IMR-90 (cell line): ENCODE measurements at regions not wholly inside any gene's neighbourhood (a gene's known extent, or its start where the extent isn't known, plus 50 kb on each side); places are given as distances from the start of the nearest gene placed in this dataset.

Source experiments
- ATAC-seq: fragments of 200-7000 bp; cut with Tn5 transposase; 2 replicates; pipeline ENCODE4 v1.9.1; 2020; ENCODE audit warnings: low read depth, mild to moderate bottlenecking, moderate library complexity
- BruUV-seq: library from RNA; stranded (reverse); fragments of 400-500 nt; replicated peaks from 2 replicates; lab custom pipeline; 2021; lab: Mats Ljungman, UMichigan
- CTCF ChIA-PET: fragments of 300-600 bp; formaldehyde crosslinking; extraction: SDS; loops from one replicate; lab custom pipeline; 2021; ENCODE audit warnings: antibody characterized with exemption; lab: Yijun Ruan, JAX
- POLR2A ChIA-PET: fragments of 300-600 bp; sonication (Branson Sonifier 250); formaldehyde crosslinking; loops from one replicate; lab custom pipeline; 2022; ENCODE audit warnings: antibody characterized with exemption; ENCODE audit not compliant: unreplicated experiment; lab: Charles Lee
- DNase-seq: peaks from one replicate; pipeline ENCODE4 v3.0.0; 2013
- H2AFZ ChIP-seq: replicated peaks from 2 replicates; pipeline ENCODE3; 2013; ENCODE audit warnings: low read length, mild to moderate bottlenecking; ENCODE audit not compliant: poor library complexity
- H2AK5ac ChIP-seq: 2 replicates; pipeline ENCODE4 v1.6.1; 2013; ENCODE audit warnings: low read depth, low read length, inconsistent platforms
- H2AK9ac ChIP-seq: replicated peaks from 2 replicates; pipeline ENCODE3; 2013; ENCODE audit warnings: mild to moderate bottlenecking, low read depth, low read length, moderate library complexity; ENCODE audit not compliant: poor library complexity
- H2BK120ac ChIP-seq: 2 replicates; pipeline ENCODE4 v1.6.1; 2013; ENCODE audit warnings: low read depth, low read length, inconsistent platforms
- H2BK15ac ChIP-seq: 3 replicates; pipeline ENCODE4 v1.6.1; 2013; ENCODE audit warnings: low read depth, low read length, inconsistent platforms
- H2BK20ac ChIP-seq: 2 replicates; pipeline ENCODE4 v1.6.1; 2013; ENCODE audit warnings: low read depth, mild to moderate bottlenecking, inconsistent platforms, low read length, moderate library complexity
- H2BK5ac ChIP-seq: 2 replicates; pipeline ENCODE4 v1.6.1; 2013; ENCODE audit warnings: mild to moderate bottlenecking, low read depth, low read length, inconsistent platforms; ENCODE audit not compliant: poor library complexity, severe bottlenecking
- H3K14ac ChIP-seq: replicated peaks from 2 replicates; pipeline ENCODE4 v1.6.1; 2013; ENCODE audit warnings: low read depth, low read length, inconsistent platforms
- H3K18ac ChIP-seq: 2 replicates; pipeline ENCODE4 v1.6.1; 2013; ENCODE audit warnings: low read depth, low read length, control low read depth
- H3K23ac ChIP-seq: 2 replicates; pipeline ENCODE4 v1.6.1; 2013; ENCODE audit warnings: low read depth, low read length, inconsistent platforms
- H3K27ac ChIP-seq: 2 replicates; pipeline ENCODE4 v1.5.1; 2013; ENCODE audit warnings: mild to moderate bottlenecking, control low read depth, low read length; ENCODE audit not compliant: insufficient read depth
- H3K27me3 ChIP-seq: 2 replicates; pipeline ENCODE4 v1.6.1; 2013; ENCODE audit warnings: low read length; ENCODE audit not compliant: control insufficient read depth, insufficient read depth
- H3K36me3 ChIP-seq: 2 replicates; pipeline ENCODE4 v1.6.1; 2013; ENCODE audit warnings: low read length, mixed read lengths; ENCODE audit not compliant: control insufficient read depth, insufficient read depth
- H3K4ac ChIP-seq: 2 replicates; pipeline ENCODE4 v1.6.1; 2013; ENCODE audit warnings: low read depth, low read length, inconsistent platforms
- H3K4me1 ChIP-seq: 2 replicates; pipeline ENCODE4 v1.6.1; 2013; ENCODE audit warnings: low read length, mixed read lengths; ENCODE audit not compliant: control insufficient read depth, insufficient read depth
- H3K4me2 ChIP-seq: 2 replicates; pipeline ENCODE4 v1.6.1; 2013; ENCODE audit warnings: low read depth, mild to moderate bottlenecking, control low read depth, low read length, moderate library complexity
- H3K4me3 ChIP-seq: 2 replicates; pipeline ENCODE4 v1.5.1; 2013; ENCODE audit warnings: low read depth, mild to moderate bottlenecking, control low read depth, low read length, moderate library complexity; ENCODE audit not compliant: insufficient read depth
- H3K56ac ChIP-seq: 2 replicates; pipeline ENCODE4 v1.6.1; 2013; ENCODE audit warnings: low read length, inconsistent platforms; ENCODE audit not compliant: insufficient read depth; ENCODE audit errors: extremely low read depth
- H3K79me1 ChIP-seq, 2 experiments: 2 replicates each; pipeline ENCODE4 v1.6.1; 2013; ENCODE audit warnings: low read length in 2 of 2, inconsistent platforms in 1 of 2, low read depth in 1 of 2
- H3K9ac ChIP-seq: 2 replicates; pipeline ENCODE4 v1.6.1; 2013; ENCODE audit warnings: low read depth, low read length, control low read depth
- H3K9me1 ChIP-seq: 2 replicates; pipeline ENCODE4 v1.6.1; 2013; ENCODE audit warnings: low read length, inconsistent platforms; ENCODE audit not compliant: insufficient read depth
- H3K9me3 ChIP-seq: 2 replicates; pipeline ENCODE4 v1.6.1; 2013; ENCODE audit warnings: low read length; ENCODE audit not compliant: control insufficient read depth, insufficient read depth
- H4K20me1 ChIP-seq: 2 replicates; pipeline ENCODE4 v1.6.1; 2013; ENCODE audit warnings: low read length, inconsistent platforms; ENCODE audit not compliant: insufficient read depth
- H4K5ac ChIP-seq: 2 replicates; pipeline ENCODE4 v1.6.1; 2013; ENCODE audit warnings: mild to moderate bottlenecking, low read depth, low read length, control low read depth
- H4K8ac ChIP-seq, 2 experiments: 2 replicates each; pipeline ENCODE4 v1.6.1; 2013; ENCODE audit warnings: low read depth in 2 of 2, low read length in 2 of 2, control low read depth in 1 of 2, inconsistent platforms in 1 of 2
- H4K91ac ChIP-seq: 2 replicates; pipeline ENCODE4 v1.6.1; 2013; ENCODE audit warnings: low read depth, low read length, inconsistent platforms; ENCODE audit not compliant: insufficient read depth
- BHLHE40 ChIP-seq: fragments of 150-350 bp; IDR thresholded peaks from 2 replicates; pipeline ENCODE4 v1.6.1; 2016; ENCODE audit warnings: mild to moderate bottlenecking, low read depth, low read length
- CHD1 ChIP-seq: IDR thresholded peaks from 2 replicates; pipeline ENCODE4 v1.6.1; 2012; ENCODE audit warnings: low read depth, low read length, improper control_type of control experiment
- MAFK ChIP-seq: IDR thresholded peaks from 2 replicates; pipeline ENCODE4 v1.6.1; 2012; ENCODE audit warnings: low read depth, low read length, improper control_type of control experiment
- MXI1 ChIP-seq: IDR thresholded peaks from 2 replicates; pipeline ENCODE4 v1.6.1; 2012; ENCODE audit warnings: low read depth, mild to moderate bottlenecking, low read length, moderate library complexity, borderline replicate concordance
- NFE2L2 ChIP-seq: fragments of 150-350 bp; IDR thresholded peaks from 2 replicates; pipeline ENCODE4 v1.6.1; 2016; ENCODE audit warnings: low read depth, mild to moderate bottlenecking, low read length
- POLR2A ChIP-seq: IDR thresholded peaks from 2 replicates; pipeline ENCODE4 v1.6.1; 2012; ENCODE audit warnings: mild to moderate bottlenecking, low read depth, low read length
- RAD21 ChIP-seq: IDR thresholded peaks from 2 replicates; pipeline ENCODE4 v1.6.1; 2012; ENCODE audit warnings: low read length, improper control_type of control experiment
- RCOR1 ChIP-seq: IDR thresholded peaks from 2 replicates; pipeline ENCODE4 v1.6.1; 2012; ENCODE audit warnings: mild to moderate bottlenecking, low read length, improper control_type of control experiment; ENCODE audit not compliant: insufficient replicate concordance
- RFX5 ChIP-seq: IDR thresholded peaks from 2 replicates; pipeline ENCODE4 v1.8.0; 2012; ENCODE audit warnings: low read depth, mild to moderate bottlenecking, low read length, moderate library complexity
- WGBS, 2 experiments: methylation state at CpG; one replicate each; pipeline versions ENCODE4 v1.1.5 to v1.1.7; 2013; ENCODE audit warnings: missing lambda C conversion rate in 2 of 2; ENCODE audit not compliant: insufficient read length in 1 of 2; ENCODE audit errors: extremely low coverage in 2 of 2; 5-methylcytosine and 5-hydroxymethylcytosine counted together
- dilution Hi-C: fragments of 300-500 bp; cut with HindIII; formaldehyde crosslinking; loops from one replicate; pipeline ENCODE4 v1.14.3; 2018; ENCODE audit warnings: low sequenced_read_pairs; ENCODE audit not compliant: unreplicated experiment
- in situ Hi-C: fragments of 300-500 bp; cut with MboI; formaldehyde crosslinking; loops from 3 replicates; pipeline ENCODE4 v1.14.3; 2019; ENCODE audit warnings: low sequenced_read_pairs, inconsistent platforms, mixed read lengths
- intact Hi-C: fragments of 100-400 bp; cut with micrococcal nuclease; formaldehyde crosslinking; loops from 2 replicates; pipeline ENCODE4 v1.10.0; 2022
- TF ChIP-seq, protein P1 (sequence below): fragments of 150-350 bp; IDR thresholded peaks from 2 replicates; pipeline ENCODE4 v1.6.1; 2016; ENCODE audit warnings: low read depth, mild to moderate bottlenecking, low read length, moderate library complexity, borderline replicate concordance
- TF ChIP-seq, protein P2 (sequence below): conservative IDR thresholded peaks from 2 replicates; pipeline ENCODE4 v1.5.1; 2012; ENCODE audit warnings: mild to moderate bottlenecking, low read depth, low read length, improper control_type of control experiment
- TF ChIP-seq, protein P3 (sequence below): fragments of 150-350 bp; IDR thresholded peaks from 2 replicates; pipeline ENCODE4 v1.6.1; 2017; ENCODE audit warnings: mild to moderate bottlenecking, antibody characterized with exemption, low read length, low read depth

DNA sequence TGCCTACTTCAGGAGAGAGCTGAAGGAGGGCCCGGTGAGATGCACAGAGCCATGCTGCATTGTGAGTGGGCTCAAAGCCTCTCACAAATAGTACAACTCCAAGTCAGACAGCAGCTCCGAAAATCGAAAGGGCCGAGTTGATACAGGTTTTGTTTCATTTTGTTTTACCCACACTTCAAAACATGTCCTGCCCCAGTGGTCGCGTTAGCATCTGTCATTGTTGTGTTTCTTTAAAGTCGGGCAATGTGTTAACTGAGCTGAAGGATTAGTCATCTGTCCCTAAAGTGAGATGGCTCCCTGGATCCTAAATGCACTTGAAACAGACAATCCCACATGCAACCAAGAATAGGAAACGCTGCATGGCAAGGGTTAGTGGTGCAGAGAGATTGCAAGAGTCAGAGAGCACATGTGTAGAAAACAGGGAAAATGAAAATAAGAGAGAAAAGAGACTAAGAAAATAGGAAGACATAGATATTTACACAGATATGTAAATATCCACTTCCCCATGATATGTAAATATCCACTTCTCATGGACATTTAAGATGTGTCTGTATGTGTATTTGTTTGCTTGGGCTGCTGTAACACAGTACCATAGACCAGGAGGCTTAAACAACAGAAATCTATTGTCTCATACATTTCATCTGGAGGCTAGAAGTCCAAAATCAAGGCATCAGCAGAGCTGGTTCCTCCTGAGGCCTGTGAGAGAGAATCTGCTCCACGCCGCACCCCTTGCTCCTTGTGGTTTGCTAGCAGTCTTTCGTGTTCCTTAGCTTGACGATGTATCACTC is 131.4 kb upstream of the RAB4A start:
- no peak overlapping the region for H3K9ac ChIP-seq
- no peak overlapping the region for H3K14ac ChIP-seq
- H3K23ac ChIP-seq: no peak overlapping the region
- H2AK9ac ChIP-seq: no peak overlapping the region
- no peak overlapping the region for H2BK5ac ChIP-seq
- no TSS peak for BruUV-seq
- no peak overlapping the region for H3K18ac ChIP-seq
- DNase-seq (no peak), ATAC-seq (no peak)
- peaks cover 10% of the 10 kb centered on the region for H3K27me3 ChIP-seq
- no peak overlapping the region for H2BK15ac ChIP-seq
- no peak overlapping the region for H2BK20ac ChIP-seq
- H3K36me3 ChIP-seq: no peaks in the 10 kb centered on the region
- no peaks in the 10 kb centered on the region for H3K79me1 ChIP-seq
- TF ChIP-seq RAD21 (no peak), RCOR1 (no peak), MXI1 (no peak), RFX5 (no peak), POLR2A (no peak), MAFK (no peak), CHD1 (no peak), NFE2L2 (no peak), BHLHE40 (no peak)
- TF ChIP-seq, protein P1, sequence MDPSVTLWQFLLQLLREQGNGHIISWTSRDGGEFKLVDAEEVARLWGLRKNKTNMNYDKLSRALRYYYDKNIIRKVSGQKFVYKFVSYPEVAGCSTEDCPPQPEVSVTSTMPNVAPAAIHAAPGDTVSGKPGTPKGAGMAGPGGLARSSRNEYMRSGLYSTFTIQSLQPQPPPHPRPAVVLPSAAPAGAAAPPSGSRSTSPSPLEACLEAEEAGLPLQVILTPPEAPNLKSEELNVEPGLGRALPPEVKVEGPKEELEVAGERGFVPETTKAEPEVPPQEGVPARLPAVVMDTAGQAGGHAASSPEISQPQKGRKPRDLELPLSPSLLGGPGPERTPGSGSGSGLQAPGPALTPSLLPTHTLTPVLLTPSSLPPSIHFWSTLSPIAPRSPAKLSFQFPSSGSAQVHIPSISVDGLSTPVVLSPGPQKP: no peak
- TF ChIP-seq, protein P2, sequence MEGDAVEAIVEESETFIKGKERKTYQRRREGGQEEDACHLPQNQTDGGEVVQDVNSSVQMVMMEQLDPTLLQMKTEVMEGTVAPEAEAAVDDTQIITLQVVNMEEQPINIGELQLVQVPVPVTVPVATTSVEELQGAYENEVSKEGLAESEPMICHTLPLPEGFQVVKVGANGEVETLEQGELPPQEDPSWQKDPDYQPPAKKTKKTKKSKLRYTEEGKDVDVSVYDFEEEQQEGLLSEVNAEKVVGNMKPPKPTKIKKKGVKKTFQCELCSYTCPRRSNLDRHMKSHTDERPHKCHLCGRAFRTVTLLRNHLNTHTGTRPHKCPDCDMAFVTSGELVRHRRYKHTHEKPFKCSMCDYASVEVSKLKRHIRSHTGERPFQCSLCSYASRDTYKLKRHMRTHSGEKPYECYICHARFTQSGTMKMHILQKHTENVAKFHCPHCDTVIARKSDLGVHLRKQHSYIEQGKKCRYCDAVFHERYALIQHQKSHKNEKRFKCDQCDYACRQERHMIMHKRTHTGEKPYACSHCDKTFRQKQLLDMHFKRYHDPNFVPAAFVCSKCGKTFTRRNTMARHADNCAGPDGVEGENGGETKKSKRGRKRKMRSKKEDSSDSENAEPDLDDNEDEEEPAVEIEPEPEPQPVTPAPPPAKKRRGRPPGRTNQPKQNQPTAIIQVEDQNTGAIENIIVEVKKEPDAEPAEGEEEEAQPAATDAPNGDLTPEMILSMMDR: no peak
- TF ChIP-seq, protein P3, sequence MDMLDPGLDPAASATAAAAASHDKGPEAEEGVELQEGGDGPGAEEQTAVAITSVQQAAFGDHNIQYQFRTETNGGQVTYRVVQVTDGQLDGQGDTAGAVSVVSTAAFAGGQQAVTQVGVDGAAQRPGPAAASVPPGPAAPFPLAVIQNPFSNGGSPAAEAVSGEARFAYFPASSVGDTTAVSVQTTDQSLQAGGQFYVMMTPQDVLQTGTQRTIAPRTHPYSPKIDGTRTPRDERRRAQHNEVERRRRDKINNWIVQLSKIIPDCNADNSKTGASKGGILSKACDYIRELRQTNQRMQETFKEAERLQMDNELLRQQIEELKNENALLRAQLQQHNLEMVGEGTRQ: no peak
- ChIA-PET CTCF (interaction anchor here (1.0 kb wide), 1 partner anchor 88 kb away, joined by 3 read pairs; no protein-coding TSS in a partner anchor), POLR2A (no interaction called here)
- H2AK5ac ChIP-seq: no peak overlapping the region; the same call in 1 of the 2 replicates
- no peak overlapping the region for H2BK120ac ChIP-seq
- no peak overlapping the region for H3K56ac ChIP-seq
- no peak overlapping the region for H4K91ac ChIP-seq
- H3K9me1 ChIP-seq: no peaks in the 10 kb centered on the region
- H3K27ac ChIP-seq: no peak overlapping the region
- H3K4me3 ChIP-seq: no peak overlapping the region
- no peak overlapping the region for H3K4ac ChIP-seq
- H3K9me3 ChIP-seq: peaks cover 6% of the 10 kb centered on the region; the same call in 1 of the 2 replicates
- no peak overlapping the region for H2AFZ ChIP-seq
- WGBS, 2 experiments: 100% methylated on average over 1 of the region's 12 CpGs; no CpG with 5 or more reads in 1 of the 2 experiments
- peaks cover 13% of the 10 kb centered on the region; the same call in 1 of the 2 replicates for H3K4me1 ChIP-seq
- no peak overlapping the region for H4K8ac ChIP-seq
- no peaks in the 10 kb centered on the region for H4K20me1 ChIP-seq
- no peak overlapping the region; the same call in 1 of the 2 replicates for H3K4me2 ChIP-seq
- dilution Hi-C loops: no loop called here
- H4K5ac ChIP-seq: no peak overlapping the region
- intact Hi-C loops: no loop called here
- in situ Hi-C loops: no loop called here
